GM23248 (cell line): ENCODE measurements at regions not wholly inside any gene's neighbourhood (a gene's known extent, or its start where the extent isn't known, plus 50 kb on each side); places are given as distances from the start of the nearest gene placed in this dataset.

Source experiments
- DNase-seq: peaks from one replicate; pipeline ENCODE4 v3.0.0-alpha.2; 2015
- H2AFZ ChIP-seq: fragments of 200-600 bp; sonication (generic); 2 replicates; pipeline ENCODE4 v1.6.1; 2016; ENCODE audit warnings: antibody characterized with exemption
- H3F3A ChIP-seq: fragments of 200-600 bp; sonication (generic); 2 replicates; pipeline ENCODE4 v1.6.1; 2016; ENCODE audit warnings: mild to moderate bottlenecking, antibody characterized with exemption, mixed run types; ENCODE audit not compliant: insufficient read depth
- H3K27ac ChIP-seq: fragments of 200-600 bp; sonication (generic); 2 replicates; pipeline ENCODE4 v1.5.1; 2016; ENCODE audit warnings: mild to moderate bottlenecking
- H3K27me3 ChIP-seq: fragments of 200-600 bp; sonication (generic); replicated peaks from 2 replicates; pipeline ENCODE4 v1.6.1; 2016; ENCODE audit warnings: mild to moderate bottlenecking; ENCODE audit not compliant: insufficient read depth
- H3K36me3 ChIP-seq: fragments of 200-600 bp; sonication (generic); 2 replicates; pipeline ENCODE4 v1.6.1; 2016; ENCODE audit warnings: low read depth, mild to moderate bottlenecking
- H3K4me1 ChIP-seq: fragments of 200-600 bp; sonication (generic); 2 replicates; pipeline ENCODE4 v1.6.1; 2016; ENCODE audit warnings: mild to moderate bottlenecking; ENCODE audit not compliant: insufficient read depth
- H3K4me2 ChIP-seq: fragments of 200-600 bp; sonication (generic); one replicate; pipeline ENCODE4 v1.6.1; 2016; ENCODE audit warnings: mild to moderate bottlenecking; ENCODE audit not compliant: unreplicated experiment
- H3K4me3 ChIP-seq: fragments of 200-600 bp; sonication (generic); 2 replicates; pipeline ENCODE4 v1.5.1; 2016; ENCODE audit warnings: mild to moderate bottlenecking
- H3K79me2 ChIP-seq: fragments of 200-600 bp; sonication (generic); 2 replicates; pipeline ENCODE4 v1.6.1; 2016; ENCODE audit warnings: mild to moderate bottlenecking; ENCODE audit not compliant: insufficient read depth
- H3K9ac ChIP-seq: fragments of 200-600 bp; sonication (generic); 2 replicates; pipeline ENCODE4 v1.6.1; 2016; ENCODE audit warnings: mild to moderate bottlenecking
- H3K9me2 ChIP-seq: fragments of 200-600 bp; sonication (generic); 2 replicates; pipeline ENCODE4 v1.6.1; 2016; ENCODE audit warnings: mixed run types, mild to moderate bottlenecking, moderate library complexity; ENCODE audit not compliant: insufficient read depth
- H3K9me3 ChIP-seq: fragments of 200-600 bp; sonication (generic); one replicate; pipeline ENCODE4 v1.6.1; 2017; ENCODE audit warnings: low read depth
- H4K20me1 ChIP-seq: fragments of 200-600 bp; sonication (generic); 2 replicates; pipeline ENCODE4 v1.6.0; 2016; ENCODE audit not compliant: insufficient read depth
- EZH2 ChIP-seq: fragments of 200-600 bp; sonication (generic); IDR thresholded peaks from 2 replicates; pipeline ENCODE4 v1.6.1; 2018; ENCODE audit warnings: antibody characterized with exemption, mild to moderate bottlenecking; ENCODE audit not compliant: insufficient read depth, poor library complexity, severe bottlenecking
- EZH2phosphoT487 ChIP-seq: fragments of 200-600 bp; sonication (generic); IDR thresholded peaks from 2 replicates; pipeline ENCODE4 v1.6.1; 2018; ENCODE audit warnings: antibody characterized with exemption, moderate library complexity, mild to moderate bottlenecking, low read depth; ENCODE audit not compliant: insufficient read depth
- WGBS, 2 experiments: methylation state at CpG; one replicate each; pipeline ENCODE4 v1.1.6; 2015 to 2017; ENCODE audit warnings: low lambda C conversion rate in 2 of 2, low coverage in 1 of 2; ENCODE audit errors: missing lambda C conversion rate in 2 of 2; 5-methylcytosine and 5-hydroxymethylcytosine counted together
- in situ Hi-C: fragments of 300-500 bp; cut with MboI; formaldehyde crosslinking; loops from 2 replicates; pipeline ENCODE4 v1.15.0; 2020

GRCh38 chr10:78755877-78756455, 312.8 kb upstream of the ZMIZ1 start:
- Histone ChIP-seq H3K9me3 (no peaks in the 10 kb centered on the region), H3K4me1 (peaks cover 23% of the 10 kb centered on the region)

GRCh38 chr10:78756604-78757343, 312.0 kb upstream of the ZMIZ1 start:
- TF ChIP-seq EZH2, result no peak
- no peak for TF ChIP-seq EZH2phosphoT487
- peak overlapping the region; percentile 60 for H3K4me2 ChIP-seq
- H3K4me1 ChIP-seq, result peaks cover 23% of the 10 kb centered on the region
- peak overlapping the region; percentile 44; the same call in 1 of the 2 replicates for H3K4me3 ChIP-seq
- no peaks in the 10 kb centered on the region for H3K79me2 ChIP-seq
- H3F3A ChIP-seq, result peaks cover 22% of the 10 kb centered on the region
- no peaks in the 10 kb centered on the region for H3K9me2 ChIP-seq
- WGBS, 2 experiments, result 9 to 10% methylated on average over 18 of the region's 18 CpGs
- peak; percentile 99 for DNase-seq
- peak overlapping the region; percentile 98 for H3K27ac ChIP-seq
- no peaks in the 10 kb centered on the region for H3K36me3 ChIP-seq
- no peaks in the 10 kb centered on the region for H4K20me1 ChIP-seq
- peak overlapping the region; percentile 84 for H3K9ac ChIP-seq
- H3K9me3 ChIP-seq, result no peaks in the 10 kb centered on the region
- H3K27me3 ChIP-seq, result no peaks in the 10 kb centered on the region
- peak overlapping the region; percentile 65 for H2AFZ ChIP-seq
- in situ Hi-C loops, result no loop called here

More at GRCh38 chr10:78755877-78756455, 312.8 kb upstream of the ZMIZ1 start:
- no peaks in the 10 kb centered on the region for H3K79me2 ChIP-seq
- peak overlapping the region; percentile 98 for H3K27ac ChIP-seq
- WGBS, 2 experiments, result 79 to 82% methylated on average over 3 of the region's 3 CpGs
- DNase-seq, result peak; percentile 36
- no peak overlapping the region for H2AFZ ChIP-seq
- TF ChIP-seq EZH2phosphoT487, result no peak
- TF ChIP-seq EZH2, result no peak
- peaks cover 22% of the 10 kb centered on the region for H3F3A ChIP-seq
- no peak overlapping the region for H3K4me3 ChIP-seq
- peak overlapping the region; percentile 44 for H3K9ac ChIP-seq
- no peaks in the 10 kb centered on the region for H3K27me3 ChIP-seq
- H4K20me1 ChIP-seq, result no peaks in the 10 kb centered on the region
- H3K36me3 ChIP-seq, result no peaks in the 10 kb centered on the region
- no peak overlapping the region for H3K4me2 ChIP-seq
- no peaks in the 10 kb centered on the region for H3K9me2 ChIP-seq
- in situ Hi-C loops, result no loop called here

DNA sequence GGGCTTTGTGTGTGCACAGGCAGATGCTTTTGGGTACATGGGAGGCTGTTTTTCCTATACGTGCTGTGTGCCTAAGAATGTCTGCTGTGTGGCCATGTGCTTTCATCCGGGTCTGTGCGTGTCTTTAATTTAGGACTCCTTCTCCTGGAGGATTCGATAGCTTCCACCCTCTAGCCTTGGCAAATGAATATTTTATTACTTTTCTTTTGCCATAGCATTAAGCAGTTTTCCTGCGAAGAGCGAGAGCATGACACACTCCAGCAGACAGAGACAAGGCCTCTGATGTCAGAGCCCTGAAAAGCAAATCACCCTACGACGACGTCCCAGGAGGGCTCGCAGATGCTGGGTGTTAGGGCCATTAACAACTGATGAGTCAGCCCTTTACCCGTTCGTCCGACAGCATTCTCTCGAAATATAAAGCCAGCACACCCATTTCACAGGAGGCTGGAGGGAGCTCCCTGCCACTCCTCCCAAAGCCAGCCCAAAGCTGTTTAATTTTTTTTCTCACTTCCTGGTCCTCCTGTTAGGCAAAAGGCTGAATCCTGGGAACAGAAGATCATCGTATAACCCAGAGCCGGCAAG, 311.3 kb upstream of the ZMIZ1 start:
- WGBS, 2 experiments, result 2 to 4% methylated on average over 16 of the region's 16 CpGs
- H3K9ac ChIP-seq, result peak overlapping the region; percentile 84
- peak overlapping the region; percentile 65 for H2AFZ ChIP-seq
- H3K4me2 ChIP-seq, result peak overlapping the region; percentile 60
- peak overlapping the region; percentile 44; the same call in 1 of the 2 replicates for H3K4me3 ChIP-seq
- peaks cover 22% of the 10 kb centered on the region for H3F3A ChIP-seq
- no peak for TF ChIP-seq EZH2phosphoT487
- no peak for TF ChIP-seq EZH2
- H3K27ac ChIP-seq, result peak overlapping the region; percentile 98
- H3K9me2 ChIP-seq, result no peaks in the 10 kb centered on the region
- H3K9me3 ChIP-seq, result no peaks in the 10 kb centered on the region
- no peaks in the 10 kb centered on the region for H4K20me1 ChIP-seq
- no peaks in the 10 kb centered on the region for H3K27me3 ChIP-seq
- DNase-seq, result peak; percentile 96
- peaks cover 23% of the 10 kb centered on the region for H3K4me1 ChIP-seq
- no peaks in the 10 kb centered on the region for H3K79me2 ChIP-seq
- in situ Hi-C loops, result no loop called here
- H3K36me3 ChIP-seq, result no peaks in the 10 kb centered on the region

DNA sequence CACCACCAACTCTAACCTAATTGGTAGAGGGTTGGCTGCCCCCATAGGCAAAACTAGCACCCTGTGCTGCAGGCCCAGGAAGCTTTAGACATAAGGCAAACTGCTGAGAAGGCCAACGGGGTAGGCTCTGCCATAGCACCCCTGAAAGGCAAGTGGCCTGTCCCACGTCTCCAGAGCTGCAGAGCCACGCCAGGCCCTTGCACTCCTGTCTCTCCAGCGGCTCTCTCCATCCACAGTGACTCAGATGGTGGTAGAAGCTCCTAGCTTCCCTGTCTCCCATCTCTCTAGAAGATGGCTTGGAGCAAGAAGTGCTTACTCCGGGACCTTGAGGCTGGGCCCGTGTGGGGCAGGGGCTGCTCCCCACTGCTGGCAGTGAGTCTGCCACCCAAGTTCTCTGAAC, 310.6 kb upstream of the ZMIZ1 start:
- TF ChIP-seq EZH2 (no peak), EZH2phosphoT487 (no peak)
- Histone ChIP-seq H3K9me2 (no peaks in the 10 kb centered on the region), H3F3A (peaks cover 22% of the 10 kb centered on the region), H3K9ac (peak overlapping the region; percentile 84; the same call in 1 of the 2 replicates), H3K79me2 (no peaks in the 10 kb centered on the region), H2AFZ (no peak overlapping the region; the same call in 1 of the 2 replicates), H4K20me1 (no peaks in the 10 kb centered on the region), H3K4me2 (no peak overlapping the region), H3K36me3 (no peaks in the 10 kb centered on the region), H3K4me1 (peaks cover 23% of the 10 kb centered on the region), H3K4me3 (no peak overlapping the region), H3K27me3 (no peaks in the 10 kb centered on the region), H3K27ac (peak overlapping the region; percentile 98), H3K9me3 (no peaks in the 10 kb centered on the region)
- DNase-seq, result no peak
- in situ Hi-C loops, result no loop called here
- 87 to 88% methylated on average over 6 of the region's 6 CpGs for WGBS, 2 experiments
